GM04504 (cell line): ENCODE measurements at regions not wholly inside any gene's neighbourhood (a gene's known extent, or its start where the extent isn't known, plus 50 kb on each side); places are given as distances from the start of the nearest gene placed in this dataset.
A peak's percentile ranks its signal among the peaks of the same experiment; 100 is the strongest.

ENCODE experiments used
- DNase-seq: peaks from one replicate; pipeline ENCODE4 v3.0.0-alpha.2; 2012; ENCODE audit warnings: low read depth

- no peak for DNase-seq
Observed at GRCh38 chr13:110097013-110097412, 209.9 kb downstream of the COL4A1 start.

- no peak for DNase-seq
Observed at GRCh38 chr13:110092831-110093247, 214.1 kb downstream of the COL4A1 start.

- no peak for DNase-seq
Observed at GRCh38 chr13:110089815-110090214, 217.1 kb downstream of the COL4A1 start.

- DNase-seq, result no peak
Observed at GRCh38 chr13:110089100-110089499, 217.9 kb downstream of the COL4A1 start.

- DNase-seq, result no peak
Observed at GRCh38 chr13:110073982-110074381, 233.0 kb downstream of the COL4A1 start.

- DNase-seq, result peak; percentile 35
Observed at GRCh38 chr13:110070511-110071120, 236.3 kb downstream of the COL4A1 start.

GRCh38 chr13:110070046-110070445 lies 236.9 kb downstream of the COL4A1 start:
- no peak for DNase-seq

- DNase-seq, result no peak
Observed at GRCh38 chr13:110068176-110068473, 238.8 kb downstream of the COL4A1 start.

GRCh38 chr13:110067355-110068175 lies 239.4 kb downstream of the COL4A1 start:
- DNase-seq, result no peak

- no peak for DNase-seq
Observed at GRCh38 chr13:110065780-110066179, 241.2 kb downstream of the COL4A1 start.

- DNase-seq, result no peak
Observed at GRCh38 chr13:110063490-110064421, 243.2 kb downstream of the COL4A1 start.

- no peak for DNase-seq
Observed at GRCh38 chr13:110062777-110063442, 244.0 kb downstream of the COL4A1 start.

GRCh38 chr13:110062077-110062776 lies 244.7 kb downstream of the COL4A1 start:
- DNase-seq, result no peak

- DNase-seq, result no peak
Observed at GRCh38 chr13:110061270-110061669, 245.7 kb downstream of the COL4A1 start.

GRCh38 chr13:110057052-110057451 lies 249.9 kb downstream of the COL4A1 start:
- DNase-seq, result no peak

- no peak for DNase-seq
Observed at GRCh38 chr13:110056640-110057039, 250.3 kb downstream of the COL4A1 start.

GRCh38 chr13:110055089-110055488 lies 251.9 kb downstream of the COL4A1 start:
- DNase-seq, result no peak

GRCh38 chr13:110054041-110054440 lies 252.9 kb downstream of the COL4A1 start:
- DNase-seq, result no peak

- DNase-seq, result no peak
Observed at GRCh38 chr13:110047496-110047895, 259.5 kb downstream of the COL4A1 start.

GRCh38 chr13:110046811-110047210 lies 260.1 kb downstream of the COL4A1 start:
- no peak for DNase-seq

- no peak for DNase-seq
Observed at GRCh38 chr13:110045919-110046318, 259.5 kb upstream of the IRS2 start.

- no peak for DNase-seq
Observed at GRCh38 chr13:110045202-110045601, 258.8 kb upstream of the IRS2 start.
